ENCODE measurements at regions not wholly inside any gene's neighbourhood (a gene's known extent, or its start where the extent isn't known, plus 50 kb on each side); places are given as distances from the start of the nearest gene placed in this dataset.

- no peak for TF ChIP-seq CTCF (IDR thresholded peaks at IDR 0.05)
- no peak for TF ChIP-seq EP300 (IDR thresholded peaks at IDR 0.05)
- no peak for TF ChIP-seq POLR2A (IDR thresholded peaks at IDR 0.05; ENCODE audit: low read depth)
- TF ChIP-seq POLR2AphosphoS5 (IDR thresholded peaks at IDR 0.05), result no peak
Measured at GRCh38 chr3:178336336-178336735, 199.9 kb upstream of the KCNMB2 start.
